Fibroblast of gingiva (primary cell): ENCODE measurements at regions not wholly inside any gene's neighbourhood (a gene's known extent, or its start where the extent isn't known, plus 50 kb on each side); places are given as distances from the start of the nearest gene placed in this dataset.

Source experiments
- DNase-seq: peaks from one replicate; pipeline ENCODE4 v3.0.0-alpha.2; 2011; ENCODE audit warnings: low read depth

DNA sequence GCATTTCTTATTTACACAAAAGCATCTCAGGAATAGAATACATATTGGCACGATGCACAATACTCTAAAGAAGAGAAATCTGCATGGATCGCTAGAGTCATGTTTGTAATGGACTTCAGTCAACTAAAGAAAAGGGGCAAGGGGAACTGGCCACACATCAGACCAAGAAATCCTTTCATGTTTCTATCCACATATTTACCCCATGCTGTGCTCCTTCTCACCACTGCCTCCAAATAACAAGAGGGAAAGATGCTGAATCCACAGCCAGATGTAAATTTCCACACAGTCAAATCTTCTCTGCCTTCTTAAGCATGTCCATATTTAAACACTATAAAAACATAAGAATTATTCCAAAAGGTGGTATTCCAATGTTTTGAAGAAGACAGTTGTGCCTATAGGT is 67.6 kb downstream of the COX18 start:
- DNase-seq = no peak

DNA sequence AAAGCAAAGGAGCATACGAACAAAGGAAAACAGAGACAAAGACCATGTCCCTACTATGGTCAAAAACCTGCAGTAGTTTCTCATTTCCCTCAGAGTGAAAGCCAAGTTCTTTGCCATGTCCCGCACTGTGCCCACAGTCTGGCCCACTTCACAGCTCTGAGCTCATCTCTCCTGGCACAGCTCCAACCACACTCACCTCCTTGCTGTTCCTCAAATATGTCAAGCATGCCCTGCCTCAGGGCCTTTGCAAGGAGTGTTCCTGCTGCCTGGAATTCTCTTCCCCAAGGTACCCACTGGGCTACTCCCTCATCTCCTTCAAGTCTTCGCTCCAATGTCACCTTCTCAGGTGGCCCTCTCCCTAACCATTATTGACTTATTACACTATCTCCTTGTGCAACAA is 72.1 kb downstream of the COX18 start:
- DNase-seq = no peak

DNA sequence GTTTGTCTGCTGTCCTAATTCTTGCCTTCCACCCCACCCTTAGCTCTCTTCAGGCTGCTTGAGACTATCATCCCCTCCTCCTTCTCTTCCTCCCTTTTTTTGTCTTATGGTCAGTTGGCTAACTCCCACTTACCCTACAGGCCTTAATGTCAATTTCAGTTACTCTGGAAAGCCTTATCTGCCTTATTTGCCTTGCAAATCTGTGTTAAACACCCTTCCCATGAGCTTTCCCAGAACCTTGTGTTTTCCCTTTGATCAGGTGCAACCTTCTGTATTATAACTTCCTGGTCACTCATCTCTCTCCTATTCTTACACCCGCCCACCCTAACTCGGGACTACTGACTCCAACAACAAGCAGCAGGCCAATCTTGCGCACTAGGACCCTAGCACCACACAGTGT is 74.8 kb downstream of the COX18 start:
- DNase-seq = no peak

DNA sequence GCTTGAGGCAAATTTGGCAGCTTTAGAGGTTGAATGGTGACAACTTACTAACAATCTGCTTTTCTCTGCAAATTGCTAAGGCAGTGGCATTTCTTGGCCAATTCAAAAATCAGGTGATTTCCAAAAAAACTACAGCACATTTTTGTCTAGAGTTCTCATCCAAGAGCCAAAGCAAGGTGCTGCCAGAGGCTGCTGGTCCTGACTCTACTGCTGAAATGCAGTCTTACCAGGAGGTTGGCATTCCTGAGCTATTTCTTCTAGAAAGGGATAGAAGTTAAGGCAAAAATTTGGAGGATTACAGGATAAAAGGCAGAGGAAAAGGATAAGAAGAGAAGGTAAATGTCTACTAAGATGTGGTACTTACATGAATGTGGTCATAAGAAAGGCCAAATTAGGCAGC is 75.6 kb downstream of the COX18 start:
- no peak for DNase-seq

DNA sequence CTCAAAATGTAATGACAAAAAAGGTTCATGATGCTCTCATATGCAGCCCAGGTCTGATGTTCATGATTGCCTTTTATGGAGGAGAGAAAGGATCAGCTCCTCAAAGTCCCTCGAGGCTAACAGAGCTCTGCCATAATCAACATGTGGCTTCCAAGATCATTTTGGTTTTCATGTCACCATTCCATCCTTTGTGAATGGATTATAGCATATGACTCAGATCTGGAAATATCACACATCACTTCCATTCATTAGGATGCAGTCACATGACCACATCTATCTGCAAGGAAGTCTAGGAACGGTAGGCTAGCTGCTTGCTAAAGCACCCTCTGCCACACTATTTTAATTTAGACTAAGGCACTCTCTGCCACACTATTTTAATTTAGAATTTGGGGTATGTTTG is 77.6 kb downstream of the COX18 start:
- no peak for DNase-seq

DNA sequence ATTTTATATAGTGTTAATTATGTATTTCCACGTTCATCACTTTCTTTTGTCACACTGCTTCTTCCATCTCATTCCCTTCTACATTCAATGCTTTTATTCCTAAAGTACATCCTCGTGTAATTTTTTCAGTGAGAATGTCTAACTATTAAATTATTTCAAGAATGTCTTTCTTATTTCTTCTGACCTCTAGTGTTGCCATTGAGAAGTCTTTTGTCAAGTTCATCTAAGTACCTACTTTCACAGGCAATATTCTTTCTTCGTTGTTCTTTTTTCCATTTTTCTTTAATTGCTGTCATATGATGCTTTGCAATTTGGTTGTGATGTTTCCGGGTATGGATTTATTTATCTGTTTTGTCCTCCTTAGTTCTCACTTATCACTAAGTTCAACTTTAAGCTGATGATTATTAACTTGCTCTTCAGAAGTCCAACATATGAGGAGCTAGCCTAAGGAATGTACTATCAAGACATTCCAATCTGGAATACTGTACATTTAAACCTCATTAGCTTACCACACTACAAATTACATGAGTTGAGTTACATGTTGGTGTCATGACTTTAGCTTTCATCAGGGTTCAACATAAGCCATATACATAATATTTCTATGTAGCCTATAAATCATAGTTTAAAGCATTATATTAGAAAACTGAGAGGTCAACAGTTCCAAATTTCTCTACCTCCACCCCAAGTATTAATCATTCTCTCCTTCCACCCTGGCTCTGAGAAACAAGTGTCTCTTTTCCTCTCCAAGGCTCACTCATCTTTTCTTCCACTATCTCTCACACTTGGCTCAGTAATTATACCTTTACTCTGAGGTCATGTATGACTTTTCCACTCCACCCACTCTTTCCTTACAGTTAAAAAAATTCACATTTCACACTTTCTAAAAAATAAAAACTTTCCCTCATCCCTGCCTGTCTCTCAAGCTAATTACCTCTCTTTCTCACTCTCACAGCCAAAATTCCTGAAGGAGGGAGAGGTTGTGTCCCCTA is 81.5 kb downstream of the COX18 start:
- no peak for DNase-seq

DNA sequence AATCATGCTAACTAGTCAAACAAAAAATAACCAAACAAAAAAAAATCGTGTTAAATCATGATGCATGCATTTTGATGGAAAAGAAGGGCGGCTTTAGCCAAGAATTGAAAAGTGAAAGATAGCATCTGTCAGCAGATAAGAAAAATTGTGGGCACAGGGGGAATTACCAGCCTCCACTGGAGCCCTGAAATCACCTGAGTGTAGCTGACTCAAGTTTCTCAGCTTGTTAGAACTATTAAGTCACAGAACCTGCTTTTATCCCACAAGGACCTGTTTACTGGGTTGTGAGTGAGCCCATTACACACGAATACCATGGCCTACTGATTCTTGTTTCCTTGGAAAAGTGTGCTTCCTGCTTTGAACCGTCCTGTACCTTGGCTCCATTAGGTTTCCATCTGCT is 85.2 kb downstream of the COX18 start:
- no peak for DNase-seq

DNA sequence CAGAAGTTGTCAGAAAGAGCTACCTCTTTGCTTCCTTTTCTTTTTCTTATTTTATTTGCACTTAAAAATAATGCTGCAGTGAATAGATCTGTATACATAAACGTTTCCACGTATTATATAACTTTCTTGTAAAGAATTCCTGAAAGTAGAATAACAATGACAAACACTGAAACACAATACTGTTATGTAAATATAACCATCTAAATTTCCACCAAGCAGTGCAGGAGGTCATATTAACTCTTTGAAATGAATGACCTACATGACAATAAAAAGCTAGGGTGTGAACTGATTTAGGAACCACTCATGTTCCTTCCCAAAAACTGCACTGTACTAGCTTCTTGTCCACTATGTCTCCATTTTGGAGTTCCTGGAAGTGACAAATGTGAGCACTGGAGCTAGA is 85.8 kb downstream of the COX18 start:
- no peak for DNase-seq

DNA sequence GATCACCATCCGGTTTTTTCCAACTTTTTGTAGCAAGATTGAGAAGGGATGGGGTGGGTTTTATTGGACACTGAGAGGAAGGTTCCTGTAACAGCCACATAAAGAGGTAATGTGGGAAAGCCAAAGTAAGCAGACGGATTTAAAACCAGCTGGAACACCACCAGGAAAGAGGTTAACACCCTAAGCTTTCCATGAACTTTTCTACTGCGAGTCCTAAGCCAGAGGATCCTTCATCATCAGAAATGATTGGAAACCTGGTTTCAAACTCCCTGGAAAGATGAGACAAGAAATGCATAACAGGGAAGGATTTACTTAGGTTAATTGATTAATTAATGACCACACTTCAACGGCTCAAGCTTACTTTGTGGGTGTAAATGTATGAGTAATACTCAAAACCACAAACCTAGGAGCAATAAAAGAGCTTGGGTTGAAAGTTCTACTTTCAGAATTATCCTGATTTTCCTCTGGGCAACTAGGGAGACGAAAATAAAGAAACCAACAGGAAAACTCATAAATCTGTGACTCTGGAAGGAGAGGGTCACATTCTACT is 91.5 kb downstream of the COX18 start:
- DNase-seq = no peak

DNA sequence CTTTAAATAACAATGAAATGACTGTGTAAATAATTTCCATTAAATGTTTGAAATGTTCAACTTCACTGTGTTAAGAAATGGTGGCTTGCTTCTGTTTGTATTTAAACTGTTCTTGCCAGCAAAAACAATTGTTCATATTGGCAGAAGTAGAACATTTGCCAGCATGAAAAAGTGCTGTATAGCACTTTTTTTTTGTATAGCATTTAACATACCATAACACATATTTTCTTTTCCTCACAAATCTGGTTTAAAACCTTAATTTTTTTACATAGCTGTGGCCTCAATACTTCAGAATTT is 94.1 kb downstream of the COX18 start:
- DNase-seq = peak; percentile 66

DNA sequence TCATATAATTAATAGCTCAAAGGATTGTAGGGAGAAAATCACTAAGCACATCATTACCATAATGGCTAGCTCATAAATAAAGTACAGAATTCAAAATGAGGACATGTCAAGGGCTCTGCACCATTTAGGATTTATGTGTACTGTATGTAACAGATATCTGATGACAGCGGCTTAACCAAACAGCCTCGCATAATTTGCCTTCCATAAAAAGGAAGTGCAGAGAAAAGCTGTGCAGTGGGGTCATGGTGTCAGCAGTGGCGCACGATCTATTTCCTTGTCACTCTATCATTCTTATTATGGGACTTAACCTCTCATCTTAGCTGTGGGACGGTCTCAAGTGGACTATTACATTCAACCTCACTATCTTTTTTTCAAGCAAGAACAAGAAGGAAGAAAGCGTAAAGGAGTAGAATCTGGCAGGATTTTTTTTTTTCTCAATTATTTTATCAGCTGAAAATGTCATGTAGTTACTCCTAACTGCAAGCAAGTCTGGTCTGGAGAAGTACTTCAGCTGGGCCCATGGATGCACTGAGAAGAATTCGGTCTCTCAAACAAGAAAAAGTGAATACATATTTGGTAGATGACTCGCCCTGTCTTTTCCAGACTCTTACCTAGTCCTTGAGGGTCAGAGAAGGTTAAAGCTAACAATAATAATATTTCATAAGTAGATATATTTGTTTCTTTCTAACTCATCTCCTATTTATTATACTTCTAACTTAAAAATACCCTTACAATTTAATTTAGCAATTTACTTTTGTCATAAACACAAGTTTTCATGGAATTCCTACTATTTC is 94.6 kb downstream of the COX18 start:
- peak; percentile 32 for DNase-seq

DNA sequence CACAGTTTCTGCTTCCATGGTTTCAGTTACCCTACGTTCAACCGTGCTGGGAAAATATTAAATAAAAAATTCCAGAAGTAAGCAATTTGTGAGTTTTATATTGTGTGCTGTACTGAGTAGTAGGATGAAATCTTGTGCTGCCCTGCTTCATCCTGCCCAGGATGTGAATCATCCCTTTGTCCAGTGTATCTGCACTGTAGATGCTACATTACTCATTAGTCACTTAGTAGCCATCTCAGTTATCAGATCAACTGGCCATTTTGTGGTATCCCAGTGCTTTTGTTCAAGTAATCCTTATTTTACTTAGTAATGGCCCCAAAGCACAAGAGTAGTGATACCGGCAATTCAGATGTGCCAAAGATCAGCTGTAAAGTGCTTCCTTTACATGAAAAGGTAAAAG is 97.9 kb downstream of the COX18 start:
- peak; percentile 45 for DNase-seq

DNA sequence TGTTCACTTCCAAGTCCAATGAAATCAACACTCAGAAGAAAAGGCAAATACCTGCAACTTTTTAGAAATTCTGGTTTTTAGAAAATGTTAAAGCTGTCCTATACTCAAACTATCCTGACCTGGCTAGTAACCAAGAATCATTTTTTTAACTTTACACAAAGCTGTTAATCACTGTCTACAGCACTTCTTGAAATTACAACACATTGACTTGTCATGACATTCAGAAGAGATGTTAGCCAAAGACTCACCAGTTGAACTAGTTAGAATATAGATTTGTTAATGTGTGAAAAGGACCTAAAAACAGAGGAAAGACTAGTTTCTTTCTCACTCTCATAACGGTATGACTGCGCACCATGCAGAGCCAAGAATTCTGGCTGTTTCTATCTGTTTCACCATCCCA is 98.8 kb downstream of the COX18 start:
- DNase-seq = no peak

DNA sequence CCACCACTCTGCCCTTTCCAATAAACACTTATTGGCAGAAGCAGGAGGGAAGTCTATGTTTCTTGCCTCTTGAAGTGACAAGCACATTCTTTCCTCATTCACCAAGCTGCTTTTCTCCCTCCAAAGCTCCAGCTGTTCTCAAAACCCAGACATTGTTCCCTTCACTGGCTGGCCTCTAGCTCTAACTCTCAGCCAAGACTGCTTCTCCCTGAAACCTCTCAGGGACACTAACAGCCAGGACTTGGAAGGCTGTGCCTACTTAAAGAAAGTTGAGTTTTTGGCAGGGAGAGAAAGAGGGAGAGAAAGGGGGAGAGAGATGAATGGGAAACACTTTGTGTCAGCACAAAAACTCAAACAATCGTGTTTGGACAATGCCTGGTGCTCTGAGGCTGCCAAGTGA is 99.5 kb downstream of the COX18 start:
- peak; percentile 48 for DNase-seq

DNA sequence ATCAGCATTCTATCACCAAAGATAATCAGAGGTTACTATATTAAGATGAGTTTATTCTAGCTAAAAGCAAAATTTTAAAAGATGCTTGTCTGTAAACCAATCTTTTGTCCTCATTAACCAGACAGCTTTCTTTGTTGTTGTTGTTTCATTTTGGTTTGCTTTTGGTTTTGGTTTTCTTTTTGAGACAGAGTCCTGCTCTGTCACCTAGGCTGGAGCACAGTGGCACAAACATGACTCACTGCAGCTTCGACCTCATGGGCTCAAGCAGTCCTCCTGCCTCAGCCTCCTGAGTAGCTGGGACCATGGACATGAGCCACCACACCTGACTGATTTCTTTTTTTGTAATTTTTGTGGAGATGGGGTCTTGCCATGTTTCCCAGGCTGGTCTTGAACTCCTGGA is 102.9 kb downstream of the COX18 start:
- DNase-seq = no peak

DNA sequence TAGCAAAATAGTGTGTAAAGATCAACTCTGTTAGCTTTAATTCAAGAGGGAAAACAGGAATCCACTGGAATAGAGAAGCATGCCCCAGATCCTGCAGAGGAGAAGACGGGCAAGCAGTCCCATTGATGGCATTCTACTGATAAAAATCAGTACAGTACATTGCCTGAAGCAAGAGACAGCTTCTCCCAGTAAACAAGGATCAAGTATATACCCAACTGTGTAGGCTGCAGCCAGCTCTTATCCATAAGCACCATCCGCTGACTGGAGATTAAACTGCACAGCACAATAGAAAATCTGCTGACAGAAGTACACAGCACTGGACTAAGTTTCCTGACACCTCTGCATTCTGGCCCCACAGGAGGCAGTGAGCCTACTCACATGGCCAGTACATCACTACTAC is 110.1 kb downstream of the COX18 start:
- DNase-seq = no peak

DNA sequence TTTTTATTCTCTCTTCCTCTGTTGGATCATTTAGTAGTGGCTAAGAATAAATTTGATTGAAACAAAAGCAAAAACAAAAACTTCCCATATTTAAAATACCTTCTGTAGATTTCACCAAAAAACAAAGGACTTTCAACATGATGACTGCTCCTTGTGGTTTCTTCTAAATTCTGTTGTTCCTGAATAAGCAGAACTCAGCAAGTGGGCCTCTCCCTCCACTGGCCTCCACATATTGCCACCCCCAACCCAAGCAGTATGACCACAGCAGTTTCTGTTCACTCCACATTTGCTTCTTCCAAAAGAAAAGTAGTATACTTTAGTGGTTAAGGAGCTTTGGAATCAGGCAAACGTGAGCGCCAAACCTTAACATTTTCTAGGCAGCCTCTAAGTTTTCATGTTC is 114.7 kb downstream of the COX18 start:
- DNase-seq = no peak

DNA sequence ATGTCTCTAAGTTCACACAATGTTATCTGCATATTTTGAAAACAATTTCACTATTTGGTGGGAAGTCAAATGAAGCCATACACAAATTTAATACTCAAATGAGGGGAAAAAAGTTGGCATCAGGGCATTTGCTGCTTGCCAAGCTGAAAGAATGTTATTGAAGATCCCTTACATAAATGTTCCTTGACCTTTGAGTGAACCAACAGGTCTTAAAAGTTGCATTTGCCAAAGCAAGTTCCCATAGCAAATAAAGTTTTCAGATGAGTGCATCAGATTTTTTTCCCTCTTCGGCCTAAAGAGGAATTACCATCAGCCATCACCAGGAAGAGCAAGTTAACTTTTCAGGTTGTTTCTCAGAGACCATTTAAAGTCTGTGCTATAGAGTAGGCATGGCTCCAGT is 115.9 kb downstream of the COX18 start:
- DNase-seq = no peak

DNA sequence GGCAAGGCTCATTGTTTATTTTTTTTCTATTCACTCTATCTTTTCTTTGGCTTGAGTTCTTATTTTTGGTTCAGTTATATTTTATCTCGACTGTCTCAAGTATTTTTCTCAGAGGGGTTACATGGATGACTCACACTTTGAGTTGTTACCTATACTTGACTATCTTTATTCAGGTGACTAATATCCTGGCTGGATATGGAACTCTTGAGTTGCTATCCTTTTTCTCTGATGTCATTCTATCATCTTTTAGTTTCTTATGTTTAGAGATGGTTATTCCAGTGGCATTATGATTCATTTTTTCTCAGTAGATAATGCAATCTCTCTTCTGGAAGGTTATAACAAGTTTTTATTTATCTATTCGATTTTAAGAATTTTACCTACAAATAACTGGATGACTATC is 117.9 kb downstream of the COX18 start:
- DNase-seq = no peak

DNA sequence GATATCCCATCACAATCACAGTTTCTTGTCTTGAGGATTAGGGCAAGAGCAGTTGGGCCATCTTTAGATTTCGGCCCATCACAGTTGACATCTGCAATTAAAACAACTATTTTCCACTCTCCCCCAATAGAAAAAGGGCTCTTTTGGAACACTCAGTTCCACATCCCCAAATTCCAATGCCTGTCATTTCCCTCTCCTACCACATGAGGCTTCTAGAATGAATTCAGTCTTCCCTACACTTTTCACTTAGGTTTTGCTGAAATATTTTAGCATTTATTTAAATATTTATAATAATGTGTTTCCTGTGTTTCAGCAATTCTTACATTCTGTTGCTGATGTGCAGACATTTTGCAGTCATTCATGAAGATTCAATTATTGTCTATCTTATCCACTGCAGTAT is 118.4 kb downstream of the COX18 start:
- no peak for DNase-seq

DNA sequence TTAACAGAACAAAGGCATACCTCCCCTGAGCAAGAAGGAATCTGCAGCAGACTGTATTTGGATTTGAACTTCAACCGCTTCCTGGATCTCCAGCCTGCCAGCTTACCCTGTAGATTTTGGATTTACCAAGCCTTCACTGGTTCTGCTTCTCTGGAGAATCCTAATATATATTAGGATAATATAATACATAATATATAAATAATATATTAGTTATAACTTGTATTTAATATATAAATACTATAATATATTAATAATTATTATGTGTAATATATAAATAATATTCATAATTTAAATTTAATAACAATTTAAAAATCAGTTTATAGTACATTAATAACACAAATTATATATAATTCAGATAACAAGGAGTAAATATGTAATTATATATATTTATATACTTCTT is 121.4 kb downstream of the COX18 start:
- DNase-seq = no peak

DNA sequence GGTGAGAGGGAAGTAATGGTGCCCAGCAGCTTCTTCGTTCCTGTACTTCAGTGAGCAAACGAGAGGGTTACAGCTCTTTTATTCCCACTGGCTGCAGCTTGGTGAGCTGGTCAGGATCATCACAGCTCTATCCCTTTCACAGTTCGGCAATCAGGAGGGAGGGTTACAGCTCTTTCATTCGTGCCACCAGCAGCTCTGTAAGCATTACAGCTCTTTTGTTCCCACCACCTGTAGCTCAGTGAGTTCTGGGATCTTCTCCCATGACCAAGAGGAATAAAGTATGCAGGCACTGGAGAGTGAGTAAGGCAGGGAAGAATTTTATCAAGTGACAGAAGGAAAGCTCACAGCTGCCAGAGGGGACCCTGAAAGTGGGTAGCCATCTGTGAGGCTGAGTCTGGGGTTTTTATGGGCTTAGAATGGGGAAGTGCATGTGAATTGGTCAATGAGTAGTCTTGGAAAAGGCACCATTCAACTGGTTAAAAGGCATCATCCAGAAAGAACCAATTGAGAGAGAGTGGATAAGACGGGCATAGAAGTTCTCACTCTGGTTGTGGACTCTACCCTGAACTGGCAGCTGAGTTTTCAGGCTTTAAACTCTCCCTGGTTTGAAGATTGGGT is 123.7 kb downstream of the COX18 start:
- no peak for DNase-seq

DNA sequence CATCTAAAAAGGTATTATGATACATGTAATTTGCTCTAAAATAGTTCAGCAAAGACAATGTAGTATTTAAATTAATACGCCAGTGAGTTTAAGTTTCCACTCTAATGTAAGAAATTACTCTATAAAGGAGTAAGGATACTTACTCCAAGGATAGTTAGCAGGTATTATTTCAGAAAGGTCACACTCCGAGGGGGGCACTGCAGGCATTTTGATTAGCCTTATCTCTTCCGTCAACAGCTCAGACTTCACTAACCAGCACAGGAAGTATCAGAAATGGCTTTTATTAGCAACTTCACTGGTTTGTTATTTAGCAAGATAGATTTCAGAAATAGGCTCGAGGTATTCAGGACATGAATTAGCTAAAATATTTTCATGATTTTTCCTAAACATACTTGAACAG is 127.0 kb downstream of the COX18 start:
- DNase-seq = no peak
